Mesenchymal stem cell (in vitro differentiated cells and primary cell): ENCODE measurements at regions not wholly inside any gene's neighbourhood (a gene's known extent, or its start where the extent isn't known, plus 50 kb on each side); places are given as distances from the start of the nearest gene placed in this dataset.

ENCODE experiments used
- DNase-seq: peaks from one replicate; pipeline ENCODE4 v3.0.0-alpha.2; 2013
- H2AFZ ChIP-seq: one replicate; pipeline ENCODE4 v1.6.1; 2013; ENCODE audit warnings: low read depth, mild to moderate bottlenecking, control low read depth, inconsistent platforms, low read length, moderate library complexity
- H2AK5ac ChIP-seq: 2 replicates; pipeline ENCODE4 v1.6.1; 2013; ENCODE audit warnings: low read length, moderate library complexity, mild to moderate bottlenecking, inconsistent platforms; ENCODE audit not compliant: severe bottlenecking
- H2BK120ac ChIP-seq: one replicate; pipeline ENCODE4 v1.6.1; 2013; ENCODE audit warnings: low read depth, mild to moderate bottlenecking, inconsistent platforms, low read length, moderate library complexity
- H2BK12ac ChIP-seq, 2 experiments: one replicate each; pipeline ENCODE4 v1.6.1; 2013; ENCODE audit warnings: inconsistent platforms in 2 of 2, low read length in 2 of 2, mild to moderate bottlenecking in 2 of 2, moderate library complexity in 2 of 2, control low read depth in 1 of 2
- H2BK15ac ChIP-seq: one replicate; pipeline ENCODE4 v1.6.1; 2013; ENCODE audit warnings: mild to moderate bottlenecking, low read depth, inconsistent platforms; ENCODE audit not compliant: poor library complexity, severe bottlenecking
- H2BK5ac ChIP-seq: 2 replicates; pipeline ENCODE4 v1.6.1; 2013; ENCODE audit warnings: low read depth, mild to moderate bottlenecking, low read length, control low read depth, inconsistent platforms; ENCODE audit not compliant: poor library complexity, severe bottlenecking
- H3K14ac ChIP-seq, 2 experiments: one replicate each; pipeline ENCODE4 v1.6.1; 2013; ENCODE audit warnings: inconsistent platforms in 2 of 2, low read length in 2 of 2, control low read depth in 1 of 2, mild to moderate bottlenecking in 1 of 2, moderate library complexity in 1 of 2
- H3K18ac ChIP-seq, 2 experiments: one replicate each; pipeline ENCODE4 v1.6.1; 2013; ENCODE audit warnings: inconsistent platforms in 2 of 2, low read length in 2 of 2, control low read depth in 1 of 2, low read depth in 1 of 2, mild to moderate bottlenecking in 1 of 2
- H3K23ac ChIP-seq, 2 experiments: one replicate each; pipeline ENCODE4 v1.6.1; 2013; ENCODE audit warnings: inconsistent platforms in 2 of 2, low read length in 2 of 2, mild to moderate bottlenecking in 2 of 2, moderate library complexity in 2 of 2, control low read depth in 1 of 2
- H3K27ac ChIP-seq: 2 replicates; pipeline ENCODE4 v1.5.1; 2013; ENCODE audit warnings: mild to moderate bottlenecking, moderate library complexity, low read length, control low read depth, inconsistent platforms; ENCODE audit not compliant: poor library complexity, severe bottlenecking
- H3K27me3 ChIP-seq, 2 experiments: 2 replicates each; pipeline versions ENCODE4 v1.6.1 to v1.7.0; 2013; ENCODE audit warnings: low read length in 2 of 2, mild to moderate bottlenecking in 2 of 2, moderate library complexity in 2 of 2, control low read depth in 1 of 2, inconsistent platforms in 1 of 2; ENCODE audit not compliant: control insufficient read depth in 1 of 2, insufficient read depth in 1 of 2
- H3K36me3 ChIP-seq, 2 experiments: 2 replicates each; pipeline versions ENCODE4 v1.6.1 to v1.7.0; 2013; ENCODE audit warnings: low read length in 2 of 2, control low read depth in 1 of 2, inconsistent platforms in 1 of 2, low read depth in 1 of 2, mild to moderate bottlenecking in 1 of 2; ENCODE audit not compliant: insufficient read depth in 2 of 2, control insufficient read depth in 1 of 2
- H3K4ac ChIP-seq, 2 experiments: one replicate each; pipeline ENCODE4 v1.6.1; 2013; ENCODE audit warnings: inconsistent platforms in 2 of 2, low read length in 2 of 2, mild to moderate bottlenecking in 2 of 2, moderate library complexity in 2 of 2, control low read depth in 1 of 2, low read depth in 1 of 2
- H3K4me1 ChIP-seq: 2 replicates; pipeline ENCODE4 v1.6.1; 2013; ENCODE audit warnings: low read depth, low read length, control low read depth; ENCODE audit not compliant: control insufficient read depth, insufficient read depth
- H3K4me2 ChIP-seq: 2 replicates; pipeline ENCODE4 v1.6.1; 2013; ENCODE audit warnings: low read length, mild to moderate bottlenecking, inconsistent platforms; ENCODE audit not compliant: poor library complexity, severe bottlenecking
- H3K4me3 ChIP-seq, 2 experiments: 2 replicates each; pipeline versions ENCODE4 v1.5.1 to v1.7.0; 2013; ENCODE audit warnings: low read length in 2 of 2, mild to moderate bottlenecking in 2 of 2, control low read depth in 1 of 2, low read depth in 1 of 2; ENCODE audit not compliant: insufficient read depth in 1 of 2
- H3K79me1 ChIP-seq: replicated peaks from 2 replicates; pipeline ENCODE4 v1.6.1; 2013; ENCODE audit warnings: mild to moderate bottlenecking, control low read depth, low read length, inconsistent platforms; ENCODE audit not compliant: poor library complexity, severe bottlenecking
- H3K9ac ChIP-seq: 2 replicates; pipeline ENCODE4 v1.7.0; 2013; ENCODE audit warnings: mild to moderate bottlenecking, low read length, moderate library complexity
- H3K9me3 ChIP-seq: 2 replicates; pipeline ENCODE4 v1.7.0; 2013; ENCODE audit warnings: mild to moderate bottlenecking, low read length; ENCODE audit not compliant: control insufficient read depth
- H4K8ac ChIP-seq: one replicate; pipeline ENCODE4 v1.6.1; 2013; ENCODE audit warnings: inconsistent platforms, mild to moderate bottlenecking, low read length, moderate library complexity
- H4K91ac ChIP-seq: one replicate; pipeline ENCODE4 v1.6.1; 2013; ENCODE audit warnings: mild to moderate bottlenecking, low read length, inconsistent platforms
- WGBS: methylation state at CpG from one replicate; pipeline ENCODE4 v1.1.7; 2013; ENCODE audit warnings: mixed read lengths; 5-methylcytosine and 5-hydroxymethylcytosine counted together

DNA sequence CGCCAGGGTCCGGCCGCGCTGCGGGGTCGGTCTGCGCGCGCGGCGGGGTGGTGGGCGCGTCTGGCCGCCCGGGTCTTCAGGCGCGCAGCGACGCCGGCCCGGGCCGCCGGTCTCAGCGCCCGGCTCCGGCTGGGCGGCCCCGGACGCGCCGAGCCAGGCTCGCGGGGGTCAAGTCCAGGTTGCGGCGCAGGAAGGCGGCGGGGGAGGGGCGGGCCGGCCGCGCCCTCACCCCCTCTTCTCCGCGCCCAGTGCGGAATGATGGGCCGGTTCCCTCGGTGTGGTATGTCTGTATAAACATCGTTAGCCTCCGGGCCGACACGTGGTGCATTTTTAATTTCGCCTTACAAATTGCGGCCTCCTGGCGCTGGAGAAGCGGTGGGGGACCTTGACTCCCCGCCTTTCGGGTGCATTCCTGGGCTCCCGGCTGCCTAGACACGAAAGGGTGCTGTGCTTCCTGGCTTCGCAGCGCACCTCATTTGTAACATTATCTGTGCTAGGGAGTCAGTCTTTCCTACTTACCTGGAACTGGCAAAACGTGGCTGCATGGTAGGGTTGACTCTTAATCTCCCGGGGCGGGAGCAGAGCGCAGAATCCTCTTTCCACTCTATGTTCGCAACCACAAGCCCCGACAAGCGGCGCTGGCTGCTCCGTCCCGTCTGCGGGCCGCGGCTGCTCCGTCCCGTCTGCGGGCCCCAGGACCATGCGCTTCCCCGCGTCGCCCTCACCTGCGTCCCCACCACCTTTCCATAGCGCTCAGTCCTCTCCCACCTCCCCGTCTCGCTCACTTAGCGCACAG, 69.0 kb downstream of the CTAGE1 start:
- Histone ChIP-seq H3K9me3 (no peaks in the 10 kb centered on the region), H3K9ac (peak overlapping the region; percentile 66), H3K18ac (peak overlapping the region; percentile 70 to 97), H2BK120ac (peak overlapping the region; percentile 55), H3K4me2 (peak overlapping the region; percentile 93), H3K36me3 (no peaks in the 10 kb centered on the region), H3K79me1 (no peaks in the 10 kb centered on the region), H3K4me1 (peaks cover 15% of the 10 kb centered on the region), H4K8ac (peak overlapping the region; percentile 88), H3K14ac (peak overlapping the region in 1 of 2 experiments; percentile 53), H3K4me3 (peak overlapping the region; percentile 47 to 79), H3K4ac (peak overlapping the region; percentile 68 to 86), H3K27me3 (peaks cover 30 to 53% of the 10 kb centered on the region in 2 experiments), H3K23ac (peak overlapping the region in 1 of 2 experiments; percentile 87), H2AFZ (peak overlapping the region; percentile 46), H2BK15ac (peak overlapping the region; percentile 83), H2BK5ac (no peak overlapping the region), H4K91ac (peak overlapping the region; percentile 64), H2BK12ac (peak overlapping the region; percentile 87 to 91), H2AK5ac (no peak overlapping the region), H3K27ac (no peak overlapping the region)
- DNase-seq = peak; percentile 53
- WGBS = under 1% methylated on average over 56 of the region's 85 CpGs

DNA sequence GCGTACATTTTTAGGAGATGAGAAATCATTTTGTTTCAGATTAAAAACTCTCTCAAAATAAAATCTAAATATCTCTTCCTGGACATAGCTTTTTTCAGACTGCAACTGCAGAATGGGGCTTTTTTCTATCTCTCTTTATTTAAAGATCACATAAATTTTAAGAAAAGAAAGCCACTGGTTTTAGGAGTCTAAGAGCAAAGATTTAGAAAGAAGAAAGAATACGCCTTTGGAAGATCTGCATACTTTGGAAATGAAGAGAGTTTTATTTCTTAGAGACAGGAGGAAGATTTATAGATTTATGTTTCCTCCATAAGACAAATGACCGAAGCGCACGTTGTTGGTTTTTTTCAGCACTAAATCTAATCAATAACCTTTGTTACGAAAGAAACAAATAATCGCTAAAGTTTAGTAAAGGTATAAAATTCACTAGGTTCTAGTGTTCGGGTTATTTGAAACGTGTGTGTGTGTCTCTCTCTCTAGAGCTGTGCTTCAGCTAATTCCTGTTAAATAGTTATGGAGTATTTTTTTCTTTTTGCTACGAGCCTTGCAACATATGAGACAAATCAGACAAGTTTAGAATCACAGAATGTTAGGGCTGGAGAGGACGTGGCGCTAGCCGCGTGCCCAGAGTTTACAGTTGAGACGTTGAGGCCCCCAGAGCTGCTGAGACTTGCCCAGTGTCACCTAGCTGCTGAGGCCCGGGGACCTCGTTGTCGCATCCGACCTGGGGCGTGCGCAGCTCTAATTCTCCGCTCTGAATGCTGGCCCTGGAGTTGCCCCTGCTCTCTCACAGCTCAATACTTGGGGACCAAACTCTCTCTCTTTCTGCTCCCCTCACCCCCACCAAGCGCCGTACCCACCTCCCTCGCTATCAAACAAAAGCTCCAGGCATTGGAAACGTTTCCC, 69.9 kb downstream of the CTAGE1 start:
- H3K4ac ChIP-seq = peak overlapping the region; percentile 67 to 86
- H3K23ac ChIP-seq = no peak overlapping the region
- H2BK12ac ChIP-seq = peak overlapping the region; percentile 10 to 91
- H3K9me3 ChIP-seq = no peaks in the 10 kb centered on the region
- H3K4me2 ChIP-seq = peak overlapping the region; percentile 93
- H3K27me3 ChIP-seq = peaks cover 30 to 59% of the 10 kb centered on the region in 2 experiments
- H2AFZ ChIP-seq = peak overlapping the region; percentile 46
- peak overlapping the region; percentile 70 to 88 for H3K18ac ChIP-seq
- peak overlapping the region; percentile 47 to 70 for H3K4me3 ChIP-seq
- peak overlapping the region; percentile 55 for H2BK120ac ChIP-seq
- peak overlapping the region; percentile 82 for H2BK15ac ChIP-seq
- H4K8ac ChIP-seq = peak overlapping the region; percentile 79
- H3K27ac ChIP-seq = no peak overlapping the region
- H3K4me1 ChIP-seq = peaks cover 15% of the 10 kb centered on the region
- H3K36me3 ChIP-seq = no peaks in the 10 kb centered on the region
- peak overlapping the region; percentile 64 for H4K91ac ChIP-seq
- H3K14ac ChIP-seq = peak overlapping the region in 1 of 2 experiments; percentile 53
- WGBS = 17% methylated on average over 17 of the region's 26 CpGs
- peak overlapping the region; percentile 66 for H3K9ac ChIP-seq
- H3K79me1 ChIP-seq = no peaks in the 10 kb centered on the region
- no peak overlapping the region for H2AK5ac ChIP-seq
- DNase-seq = peak; percentile 43
- no peak overlapping the region for H2BK5ac ChIP-seq

DNA sequence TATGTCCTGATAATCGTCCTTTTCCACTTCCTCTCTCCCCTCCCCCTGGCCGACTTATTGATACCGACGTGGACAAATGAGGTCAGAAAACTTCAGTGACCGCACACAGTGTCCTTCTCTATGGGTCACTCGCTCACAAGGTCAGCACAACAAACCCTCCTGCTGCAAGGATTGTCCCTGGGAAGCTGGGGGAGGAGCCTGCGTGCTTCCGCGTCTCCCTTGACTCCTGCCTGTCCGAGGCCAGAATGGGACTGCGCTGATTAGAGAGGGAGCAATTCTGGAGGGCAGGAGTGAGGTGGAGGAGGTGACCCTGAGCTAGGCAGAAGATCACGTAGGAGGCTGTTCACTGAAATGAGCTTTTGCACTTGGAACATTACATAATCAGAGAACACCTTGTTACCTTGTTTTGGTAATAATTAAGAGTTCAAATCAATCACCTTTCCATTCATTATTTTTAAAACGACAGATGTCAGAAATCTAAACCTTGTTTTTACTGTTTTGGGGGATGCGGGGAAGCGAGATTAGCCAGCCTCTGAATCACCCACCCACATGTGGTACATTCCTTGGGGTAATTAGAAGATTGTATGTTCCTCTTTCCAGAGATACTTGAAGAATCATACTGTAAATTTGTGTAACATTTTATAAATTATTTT, 70.6 kb downstream of the CTAGE1 start:
- H3K4me3 ChIP-seq = peak overlapping the region in 1 of 2 experiments; percentile 21
- H3K4me2 ChIP-seq = peak overlapping the region; percentile 29
- no peak overlapping the region for H3K14ac ChIP-seq
- no peak overlapping the region for H2BK5ac ChIP-seq
- H4K8ac ChIP-seq = peak overlapping the region; percentile 87
- peak overlapping the region; percentile 30 for H3K9ac ChIP-seq
- 6% methylated on average over 11 of the region's 15 CpGs for WGBS
- peak overlapping the region in 1 of 2 experiments; percentile 7 for H2BK12ac ChIP-seq
- no peaks in the 10 kb centered on the region for H3K79me1 ChIP-seq
- no peaks in the 10 kb centered on the region for H3K36me3 ChIP-seq
- DNase-seq = peak; percentile 78
- no peaks in the 10 kb centered on the region for H3K9me3 ChIP-seq
- peaks cover 15% of the 10 kb centered on the region for H3K4me1 ChIP-seq
- peak overlapping the region; percentile 2 for H4K91ac ChIP-seq
- peak overlapping the region in 1 of 2 experiments; percentile 9 for H3K4ac ChIP-seq
- H2AFZ ChIP-seq = no peak overlapping the region
- H3K18ac ChIP-seq = peak overlapping the region; percentile 40 to 76
- H2BK120ac ChIP-seq = peak overlapping the region; percentile 39
- peaks cover 30 to 58% of the 10 kb centered on the region in 2 experiments for H3K27me3 ChIP-seq
- H2AK5ac ChIP-seq = no peak overlapping the region
- H3K23ac ChIP-seq = no peak overlapping the region
- H2BK15ac ChIP-seq = no peak overlapping the region
- no peak overlapping the region for H3K27ac ChIP-seq
